ENCODE measurements at regions not wholly inside any gene's neighbourhood (a gene's known extent, or its start where the extent isn't known, plus 50 kb on each side); places are given as distances from the start of the nearest gene placed in this dataset.

DNA sequence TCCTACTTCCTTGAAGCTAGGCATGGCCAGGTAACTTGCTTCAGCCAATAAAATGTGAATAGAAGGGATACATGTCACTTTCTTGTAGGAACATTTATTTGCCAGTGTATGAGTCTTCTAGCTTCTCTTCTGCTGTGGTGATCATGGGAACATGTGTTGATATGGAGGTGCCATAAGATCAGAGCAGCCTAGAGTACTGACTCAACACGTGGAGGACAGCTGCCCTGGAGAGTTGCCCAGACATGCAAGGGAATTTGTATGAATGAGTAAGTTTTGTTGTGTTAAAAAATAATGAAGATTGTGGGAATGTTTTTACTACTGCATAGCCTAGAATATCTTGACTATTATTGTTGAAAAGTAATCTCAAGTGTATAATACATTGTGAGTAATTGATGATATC, 502.3 kb downstream of the NUF2 start:
- no peak for DNase-seq

DNA sequence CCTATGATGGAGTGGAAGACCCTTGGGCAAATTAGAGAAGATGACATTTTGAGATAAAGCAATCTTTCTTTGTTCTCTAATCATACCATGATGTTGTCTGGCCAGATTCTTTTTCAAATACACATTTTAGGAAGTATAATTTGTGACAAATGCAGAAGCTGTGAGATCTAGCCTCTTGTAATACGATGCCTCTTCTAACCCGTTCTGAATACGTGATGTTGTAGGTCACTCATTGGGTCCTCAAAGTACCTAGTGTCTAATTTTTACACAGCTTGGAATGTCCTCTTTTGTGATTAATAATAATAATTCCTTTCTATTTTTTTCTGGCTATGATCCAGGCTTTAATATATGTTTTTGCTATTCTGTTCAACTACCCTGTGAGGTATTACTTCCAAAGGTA, 502.7 kb downstream of the NUF2 start:
- DNase-seq: no peak

DNA sequence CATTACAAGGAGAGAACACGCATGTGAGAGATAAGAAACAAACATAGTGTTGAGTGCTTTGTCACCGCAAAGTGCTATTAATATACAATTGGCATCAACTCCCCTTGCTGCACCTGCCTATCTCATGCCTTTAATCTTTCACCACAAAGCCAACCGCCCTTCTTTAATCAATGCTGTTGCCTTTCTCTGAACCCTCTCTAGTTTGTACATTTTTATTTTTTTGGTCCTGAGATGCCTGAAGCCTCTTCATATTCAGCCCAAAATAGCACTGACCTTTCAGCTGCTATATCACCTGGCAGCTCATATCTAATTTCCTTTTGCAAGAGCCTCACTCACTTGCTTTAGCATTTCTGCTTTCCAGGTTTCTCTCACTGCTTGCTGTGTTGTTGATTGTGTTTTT, 504.7 kb downstream of the NUF2 start:
- DNase-seq: no peak

DNA sequence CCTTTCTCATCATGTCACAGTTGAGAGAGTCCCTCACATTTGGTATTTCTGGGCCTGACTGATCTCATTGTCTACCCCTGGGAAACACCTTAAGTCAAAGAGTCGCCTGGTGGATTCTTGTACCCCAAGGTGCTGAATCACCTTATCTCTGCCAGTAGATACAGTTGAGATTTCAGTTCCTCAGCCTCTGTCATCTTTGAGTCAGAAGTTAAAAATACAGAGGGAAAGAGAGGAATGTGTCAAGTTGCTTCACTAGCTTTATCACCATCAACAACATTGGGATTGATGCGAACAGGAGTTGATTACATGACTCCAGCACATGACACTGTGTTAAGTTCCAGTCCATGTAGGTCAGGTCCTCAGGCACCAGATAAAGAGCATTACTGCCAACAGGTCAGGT, 513.0 kb downstream of the NUF2 start:
- no peak for DNase-seq

DNA sequence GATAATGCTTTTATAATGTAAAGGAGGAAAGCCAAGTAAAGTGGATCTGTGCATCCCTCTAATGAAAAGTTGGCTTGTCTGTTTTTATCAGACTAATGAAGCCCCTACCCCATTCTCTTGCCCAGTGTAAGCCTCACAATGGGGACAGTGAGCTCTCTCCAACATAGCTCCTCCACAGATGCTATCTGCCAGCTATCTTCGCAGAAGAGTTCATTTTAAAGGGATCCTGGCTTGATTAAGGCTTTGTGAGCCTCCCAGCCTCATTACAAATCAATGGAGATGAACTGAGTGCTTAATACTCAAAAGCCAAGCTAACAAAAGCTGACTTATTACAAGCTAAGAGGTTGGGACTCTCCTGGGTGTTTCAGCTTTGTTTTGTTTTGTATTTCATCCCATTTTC, 514.7 kb downstream of the NUF2 start:
- DNase-seq: no peak

DNA sequence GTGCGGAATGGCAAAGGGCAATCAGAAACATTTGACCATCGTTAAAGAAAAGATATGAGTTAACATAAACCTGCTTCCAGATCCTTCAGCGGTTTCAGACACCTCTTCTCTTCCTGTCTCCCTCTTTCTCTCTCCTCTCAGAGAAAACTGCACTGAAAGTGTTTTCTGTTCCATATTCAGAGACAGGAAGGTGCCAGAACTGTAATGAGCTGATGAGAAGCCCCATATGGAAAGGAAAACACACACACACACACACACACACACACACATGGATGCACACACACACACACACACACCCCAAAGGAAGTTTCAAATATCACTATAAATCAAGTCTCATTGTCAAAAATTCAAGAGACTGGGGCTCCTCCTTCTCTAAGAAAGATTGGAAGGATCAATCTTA, 515.5 kb downstream of the NUF2 start:
- no peak for DNase-seq

DNA sequence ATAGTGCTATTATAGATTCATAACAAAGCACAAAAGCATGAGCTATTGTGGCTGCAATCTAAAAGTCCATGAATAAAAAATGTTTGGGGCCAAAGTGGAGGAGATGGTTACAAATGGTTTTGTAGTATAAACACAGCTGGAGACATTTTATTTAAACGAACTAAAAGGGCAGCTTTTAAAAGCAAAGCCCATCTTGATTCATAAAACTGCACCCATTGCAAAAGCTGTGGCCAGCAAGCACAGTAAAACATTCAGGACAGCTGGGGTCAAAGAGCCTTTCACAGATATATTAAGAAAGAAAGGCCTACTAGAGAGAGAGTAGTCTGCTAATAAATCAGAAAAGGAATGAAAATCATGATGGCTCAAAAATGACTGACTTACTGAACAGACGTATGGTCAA, 520.8 kb downstream of the NUF2 start:
- no peak for DNase-seq

DNA sequence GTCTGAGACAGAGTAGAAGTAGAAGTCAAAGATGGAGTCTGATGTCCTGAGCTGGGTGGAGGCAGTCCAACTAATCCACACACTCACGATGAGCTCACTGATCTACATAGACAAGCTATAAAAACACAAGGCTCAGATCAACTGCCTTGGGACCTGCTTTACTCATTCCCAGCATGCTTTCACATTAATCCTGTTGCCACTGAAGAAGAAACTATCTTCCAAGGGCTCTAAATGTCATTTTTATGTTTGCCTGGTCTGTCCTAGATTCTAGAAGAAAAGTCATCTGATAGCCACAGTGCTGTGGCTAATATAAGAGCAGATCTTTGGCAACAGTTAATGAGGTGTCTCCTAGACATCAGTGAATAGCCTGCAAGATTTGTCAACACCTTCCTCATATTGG, 522.7 kb downstream of the NUF2 start:
- DNase-seq: no peak

DNA sequence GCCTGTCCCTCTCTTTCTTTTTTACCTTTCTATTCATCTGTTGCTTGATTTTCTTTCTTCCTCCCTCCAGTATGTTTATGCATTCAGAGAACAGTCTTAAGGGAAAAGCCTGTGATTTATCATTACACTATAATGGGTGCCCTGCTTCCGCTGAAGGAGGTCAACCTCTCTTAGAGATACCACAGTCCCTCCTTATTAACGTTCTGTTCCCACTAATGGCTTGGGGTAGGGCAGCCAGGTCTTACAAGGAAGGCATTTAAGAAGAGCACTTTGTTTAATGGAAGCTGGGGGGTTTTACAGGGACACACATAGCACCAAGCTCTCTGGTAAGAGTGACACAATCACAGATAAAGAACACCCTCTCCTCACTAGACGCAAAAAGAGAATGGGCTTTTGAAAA, 523.5 kb downstream of the NUF2 start:
- DNase-seq: no peak

DNA sequence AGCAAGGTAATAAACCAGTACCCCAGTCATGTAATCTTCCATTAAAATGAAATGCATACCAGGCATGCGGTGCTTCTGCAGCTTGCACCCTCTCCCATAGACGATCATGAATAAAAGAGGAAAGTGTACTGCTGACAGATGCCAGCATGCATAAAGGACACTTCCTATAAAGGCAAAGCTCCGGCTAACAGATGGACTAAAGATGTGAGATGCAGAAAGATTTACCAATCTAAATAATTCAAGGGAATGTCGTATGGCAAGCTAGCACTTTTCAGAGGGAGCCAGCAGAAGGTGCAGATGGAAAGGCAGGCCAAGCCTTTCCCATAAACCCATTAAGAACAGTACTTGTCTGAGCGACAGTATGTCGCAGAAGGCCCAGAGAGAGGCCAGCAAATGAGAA, 542.0 kb downstream of the NUF2 start:
- no peak for DNase-seq

DNA sequence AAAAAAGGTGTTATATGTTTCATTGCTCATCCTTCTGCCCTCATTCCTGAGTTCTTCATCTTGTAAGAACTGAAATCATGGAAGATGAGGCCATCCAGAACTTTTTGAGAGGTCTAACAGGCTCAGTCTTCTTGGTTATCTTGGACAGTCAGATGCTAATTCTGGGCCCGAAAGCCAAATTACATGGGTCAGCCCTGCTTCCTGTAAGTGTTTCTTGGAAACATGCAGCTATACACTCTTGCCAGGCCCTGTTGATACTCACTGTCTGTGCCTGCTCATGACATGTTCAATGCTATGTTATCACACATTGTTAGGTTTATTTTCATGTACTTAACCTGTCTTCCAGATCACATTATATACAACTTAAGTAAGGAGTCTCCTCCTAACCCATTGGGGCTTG, 542.5 kb downstream of the NUF2 start:
- DNase-seq: no peak

DNA sequence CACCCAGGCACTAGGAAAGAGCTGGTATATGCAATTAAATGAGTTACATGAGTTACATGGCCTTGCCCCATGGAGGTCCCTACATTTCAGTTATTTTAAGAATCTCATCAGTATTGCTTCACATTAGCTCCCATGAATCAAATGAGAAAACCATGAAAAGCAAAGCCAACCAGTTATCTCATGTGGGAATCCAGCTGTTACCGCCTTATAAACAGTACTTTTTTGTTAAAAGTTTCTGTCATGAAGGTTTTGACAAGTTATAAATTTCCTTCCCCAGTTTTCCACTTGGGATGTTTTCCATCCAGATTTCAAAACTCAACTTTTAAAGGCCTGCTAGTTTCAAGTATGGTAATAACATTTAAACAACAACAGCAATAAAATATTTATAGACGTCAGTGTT, 544.8 kb downstream of the NUF2 start:
- DNase-seq: no peak

DNA sequence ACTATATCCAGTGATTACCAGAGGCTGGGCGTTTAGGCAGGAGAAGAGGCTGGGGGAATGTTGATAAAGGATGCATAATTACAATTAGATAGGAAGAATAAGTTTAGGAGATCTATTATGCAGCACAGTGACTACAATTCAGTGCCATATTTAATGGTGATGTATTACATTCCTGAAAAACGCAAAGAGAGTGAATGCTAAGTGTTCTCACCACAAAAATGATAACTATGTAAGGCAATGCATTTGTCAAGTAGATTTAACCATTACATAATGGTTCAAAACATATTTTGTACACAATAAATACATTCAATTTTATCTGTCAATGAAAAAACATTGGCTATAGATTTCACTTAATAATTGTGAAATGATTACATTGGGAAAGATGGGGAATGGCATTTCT, 548.9 kb downstream of the NUF2 start:
- no peak for DNase-seq

DNA sequence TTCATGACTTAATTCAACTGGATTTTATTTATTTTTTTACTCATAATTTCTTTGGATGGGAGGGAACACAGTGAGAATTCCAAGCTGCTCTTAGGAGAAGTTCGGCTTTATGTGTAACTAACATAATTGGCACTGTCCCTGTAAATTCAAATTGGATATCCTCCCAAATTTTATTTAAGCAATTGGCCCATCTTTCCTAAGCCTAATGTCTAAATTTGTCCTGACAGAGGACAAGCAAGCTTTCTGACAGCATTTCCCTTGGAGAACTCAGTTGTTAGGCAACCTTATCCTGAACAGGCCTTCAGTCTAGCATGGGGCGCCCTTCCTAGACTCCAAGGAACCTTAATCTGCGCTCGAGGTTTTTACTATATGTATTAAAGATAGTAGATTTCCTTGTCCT, 550.3 kb downstream of the NUF2 start:
- no peak for DNase-seq

DNA sequence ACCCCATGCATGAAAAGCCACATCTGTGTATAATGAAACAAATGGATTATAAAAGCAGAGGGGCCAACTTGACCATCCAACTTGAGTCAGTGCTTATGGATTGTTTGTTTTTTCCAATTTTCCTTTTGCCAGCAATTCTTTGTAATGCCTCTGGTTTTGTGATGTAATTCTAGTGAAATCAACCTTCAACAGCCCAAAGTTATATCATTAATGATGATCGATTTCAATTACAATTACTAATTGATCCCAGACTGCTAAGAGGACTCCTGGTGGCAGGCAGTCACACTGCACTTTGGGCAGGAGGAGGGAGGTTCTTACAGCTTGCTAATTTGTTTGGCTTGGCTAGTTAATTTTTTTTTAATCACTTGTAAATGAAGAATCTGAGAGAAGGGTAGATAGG, 552.3 kb downstream of the NUF2 start:
- DNase-seq: no peak

DNA sequence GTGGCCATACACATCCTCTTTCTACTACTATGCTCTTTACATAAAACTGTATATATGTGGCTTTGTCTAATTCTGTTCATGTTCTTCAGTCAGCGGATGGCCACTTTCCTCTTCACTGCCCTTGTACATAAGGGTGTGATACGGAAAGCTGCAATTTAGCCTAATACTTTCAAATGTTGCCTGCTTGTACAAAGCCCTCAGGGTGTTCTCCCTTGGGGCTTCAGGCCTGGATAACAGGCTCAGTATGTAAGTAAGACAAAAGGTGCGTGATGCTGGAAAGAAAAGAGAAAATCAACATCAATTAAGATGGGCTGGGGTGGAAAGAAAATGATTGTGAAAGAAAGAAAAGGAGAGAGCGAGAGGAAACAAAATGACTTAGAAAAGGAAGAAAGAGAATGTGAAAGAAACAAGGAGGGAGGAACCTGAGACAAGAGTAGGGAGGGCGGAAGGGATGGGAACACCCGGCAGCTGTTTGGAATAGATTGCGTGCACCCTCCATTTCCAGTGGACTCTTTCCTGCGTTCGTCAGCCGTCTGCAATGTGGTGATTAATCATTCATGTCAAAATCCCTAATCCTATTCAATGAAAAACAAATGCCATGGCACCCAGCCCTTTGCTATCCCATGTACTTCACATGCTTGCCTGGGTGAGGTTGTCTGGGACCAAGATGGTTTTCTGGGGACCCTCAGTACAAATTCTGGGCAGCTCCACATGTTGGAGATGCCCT, 553.6 kb downstream of the NUF2 start:
- no peak for DNase-seq

DNA sequence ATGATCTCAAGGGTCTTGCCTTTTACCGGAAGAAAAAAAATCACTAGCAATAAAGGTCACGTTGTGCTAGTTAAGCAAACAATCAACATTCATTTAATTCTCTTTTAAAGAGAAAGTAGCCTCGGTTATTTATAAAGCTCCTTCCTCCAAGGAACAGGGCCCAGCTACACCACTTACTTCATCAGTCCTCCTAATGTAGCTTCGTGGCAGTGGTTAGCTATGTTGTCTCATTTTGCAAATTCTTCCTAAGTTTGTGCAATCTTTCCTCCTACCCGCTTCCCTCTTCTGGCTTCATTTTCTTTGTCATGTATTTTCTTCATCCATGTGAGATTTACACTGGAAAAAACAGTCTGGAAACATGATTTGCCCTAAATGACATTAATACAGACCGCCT, 554.2 kb downstream of the NUF2 start:
- DNase-seq: no peak

DNA sequence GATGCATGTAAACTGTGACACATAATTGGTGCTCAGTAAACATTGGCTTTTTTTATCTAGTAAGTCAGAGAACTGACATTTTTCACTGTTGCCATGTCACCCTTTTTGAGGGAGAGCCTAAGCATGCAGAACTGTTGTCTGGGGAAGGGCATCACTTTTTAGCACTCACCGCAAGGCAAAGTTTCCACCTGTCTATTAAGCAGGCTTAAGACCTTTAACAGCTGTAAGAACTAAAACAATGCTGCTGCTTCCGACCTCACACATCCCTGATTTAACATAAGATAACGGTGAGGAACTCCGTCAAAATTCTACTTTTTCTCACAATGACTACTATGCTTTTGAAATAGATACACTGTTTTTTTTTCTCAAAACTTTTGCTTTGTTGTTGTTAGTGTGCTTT, 554.8 kb downstream of the NUF2 start:
- DNase-seq: no peak

DNA sequence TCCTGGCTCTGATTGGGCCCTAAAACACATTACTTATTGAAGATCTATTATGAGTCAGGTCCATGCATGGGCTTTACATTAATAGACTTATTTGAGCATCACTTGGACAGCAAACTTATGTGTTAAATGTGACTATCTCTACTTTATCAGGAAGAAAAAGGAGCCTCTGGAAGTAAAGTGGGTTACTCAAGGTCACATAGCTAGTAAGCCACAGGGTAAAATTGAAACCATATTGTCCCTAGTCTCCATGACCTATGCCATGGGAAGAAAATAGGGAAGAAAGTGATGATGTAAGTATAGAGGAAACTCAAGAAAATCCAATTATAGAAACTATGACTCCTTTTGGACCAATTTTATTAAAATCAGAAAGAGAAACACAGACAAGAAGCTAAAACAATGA, 555.3 kb downstream of the NUF2 start:
- DNase-seq: no peak

DNA sequence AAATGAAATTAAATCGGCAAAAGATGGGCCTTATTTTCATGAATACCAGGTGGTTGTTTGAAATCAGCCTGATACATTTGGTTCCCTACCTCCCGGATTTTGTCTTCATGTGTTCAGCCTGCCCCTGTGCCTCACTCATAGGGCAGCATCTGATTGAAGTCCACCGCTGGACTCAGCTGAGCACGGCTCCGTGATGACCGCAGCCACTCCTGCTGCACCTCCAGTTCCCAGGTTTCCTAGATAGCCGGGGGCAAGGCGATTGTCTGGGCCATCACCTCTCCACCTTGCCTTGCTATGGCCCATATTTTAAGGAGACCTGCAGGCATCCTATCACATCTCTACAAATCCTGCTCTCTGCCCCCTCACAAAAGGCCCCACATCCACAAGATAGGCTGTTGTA, 563.8 kb downstream of the NUF2 start:
- no peak for DNase-seq

DNA sequence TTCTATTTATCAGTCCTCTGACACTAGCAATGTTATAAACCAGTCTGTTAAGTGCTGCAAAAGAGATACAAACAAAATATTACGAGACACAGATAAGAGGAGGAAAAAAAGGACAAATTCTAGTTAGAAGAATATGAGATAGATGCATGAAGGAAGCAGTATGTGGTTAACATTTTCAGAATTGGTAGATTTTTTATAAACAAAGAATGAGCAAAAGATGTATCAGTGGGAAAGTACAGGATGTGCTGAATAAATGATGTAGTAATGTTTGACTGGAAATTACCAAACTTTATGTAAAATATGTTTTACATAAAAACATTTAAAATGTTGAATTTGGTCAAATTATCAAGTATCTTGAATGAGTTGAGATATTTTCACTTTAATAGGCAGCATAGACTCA, 574.2 kb downstream of the NUF2 start:
- DNase-seq: no peak

DNA sequence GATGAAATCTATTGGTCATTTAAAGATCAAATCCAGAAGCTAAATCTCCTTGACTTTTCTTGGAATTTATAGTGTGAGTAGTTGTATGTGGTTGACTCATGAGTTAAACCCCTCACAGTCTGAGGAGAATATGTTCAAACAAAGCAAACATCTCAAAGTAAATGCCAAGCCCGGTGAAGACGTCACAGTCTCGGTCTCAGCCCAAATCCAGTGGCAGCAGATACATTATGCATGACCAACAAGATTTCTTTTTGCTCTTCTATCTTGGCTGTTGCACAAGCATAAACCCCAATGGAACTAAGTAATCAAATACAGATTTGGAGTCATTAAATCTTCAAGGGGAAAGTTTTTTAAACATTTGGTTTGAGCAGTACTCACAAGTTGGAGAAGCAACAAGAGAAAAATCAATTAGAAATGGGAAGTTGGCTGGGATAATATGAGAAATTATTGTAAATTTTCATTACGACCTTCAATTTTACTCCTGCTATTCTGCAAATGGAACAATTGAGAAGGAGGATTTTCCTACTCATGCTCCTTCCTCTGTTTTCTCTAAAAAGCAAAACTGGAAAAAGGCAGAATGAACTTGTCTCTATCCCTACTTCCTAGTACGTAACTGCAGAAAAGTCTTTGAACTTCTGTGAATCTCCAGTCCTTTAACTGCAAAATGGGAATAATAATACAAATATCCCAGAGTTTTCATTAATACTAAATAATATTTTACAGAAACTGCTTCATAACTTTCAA, 575.8 kb downstream of the NUF2 start:
- DNase-seq: no peak

DNA sequence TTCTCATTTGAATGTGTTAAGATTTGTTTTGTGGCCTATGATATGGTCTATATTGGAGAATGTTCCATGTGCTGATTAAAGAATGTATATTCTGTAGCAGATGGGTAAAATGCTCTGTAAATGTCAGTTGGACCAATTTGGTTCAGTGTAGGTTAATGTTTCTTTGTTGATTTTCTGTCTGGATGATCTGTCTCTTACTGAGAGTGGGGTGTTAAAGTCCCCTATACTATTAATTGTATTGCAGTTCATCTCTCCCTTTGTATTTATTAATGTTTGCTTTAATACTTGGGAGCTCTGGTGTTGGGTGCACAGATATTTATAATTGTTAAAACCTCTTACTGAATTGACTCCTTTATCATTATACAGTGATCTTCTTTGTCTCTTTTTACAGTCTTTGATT, 584.5 kb downstream of the NUF2 start:
- DNase-seq: no peak

DNA sequence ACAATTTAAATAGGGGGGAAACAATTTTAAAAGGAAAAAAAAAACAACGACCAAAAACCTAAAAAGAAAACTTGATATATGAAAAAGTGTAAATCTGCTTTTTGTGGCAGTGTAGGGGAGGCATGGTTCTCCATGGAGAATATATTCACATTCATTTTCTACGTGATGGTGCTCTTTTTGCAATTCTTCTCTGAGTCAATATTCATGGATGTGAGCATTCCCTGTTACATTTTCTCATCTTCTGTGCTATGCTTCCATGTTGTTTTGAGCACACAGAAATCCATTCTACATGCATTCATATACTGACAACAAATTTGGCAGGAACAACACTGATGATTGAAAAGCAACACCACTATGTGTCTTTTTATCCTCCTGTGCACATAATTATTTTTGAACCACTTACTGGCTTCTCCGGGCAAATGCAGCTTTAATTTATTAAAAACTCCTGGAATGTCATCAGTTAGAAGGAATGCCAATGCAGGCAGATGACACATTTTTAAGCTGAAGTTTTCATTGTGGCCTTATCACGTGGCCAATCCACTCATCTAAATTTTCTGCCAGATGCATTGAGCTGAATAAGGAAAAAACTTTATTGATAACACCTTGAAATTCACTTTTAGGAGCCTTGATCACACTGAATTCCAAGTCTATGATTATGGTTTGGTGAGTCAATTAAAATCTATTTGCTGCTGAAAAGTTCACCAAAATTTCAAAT, 590.6 kb downstream of the NUF2 start:
- no peak for DNase-seq
